ENCODE measurements at regions not wholly inside any gene's neighbourhood (a gene's known extent, or its start where the extent isn't known, plus 50 kb on each side); places are given as distances from the start of the nearest gene placed in this dataset.
"Not testable (repeated sequence)": the region's sequence is repeated elsewhere in the genome, so short reads cannot be mapped to it uniquely, and the experiment has no call there.

- not testable (repeated sequence) for DNase-seq (ENCODE audit: low read depth in 1 of 2, low spot score in 1 of 2); H3K4me3 ChIP-seq (replicated peaks; ENCODE audit: insufficient read depth, low read length); H3K27ac ChIP-seq (replicated peaks); H3K27me3 ChIP-seq (ENCODE audit: insufficient read depth, poor library complexity, severe bottlenecking)
Observed at GRCh38 chr1:147046863-147047394, 108.8 kb downstream of the NBPF12 start.

GRCh38 chr1:147046189-147046862 is 108.2 kb downstream of the NBPF12 start:
- H3K4me3 ChIP-seq (replicated peaks; ENCODE audit: insufficient read depth, low read length), result no peak overlapping the region
- no peaks in the 10 kb centered on the region for H3K27me3 ChIP-seq (ENCODE audit: insufficient read depth, poor library complexity, severe bottlenecking)
- TF ChIP-seq SPI1 (IDR thresholded peaks at IDR 0.05; ENCODE audit: borderline replicate concordance, low read depth), result no peak
- TF ChIP-seq POLR2AphosphoS5 (IDR thresholded peaks at IDR 0.05; ENCODE audit: low read depth), result no peak
- no peak for TF ChIP-seq GABPA (IDR thresholded peaks at IDR 0.05; ENCODE audit: low read depth)
- TF ChIP-seq CTCF (IDR thresholded peaks at IDR 0.05; ENCODE audit: insufficient read depth, low read length), result no peak
- no peak overlapping the region for H3K27ac ChIP-seq (replicated peaks)
- no peak for DNase-seq (ENCODE audit: low read depth in 1 of 2, low spot score in 1 of 2)
